GM19467 (cell line): ENCODE measurements at regions not wholly inside any gene's neighbourhood (a gene's known extent, or its start where the extent isn't known, plus 50 kb on each side); places are given as distances from the start of the nearest gene placed in this dataset.
"Not testable (repeated sequence)": the region's sequence is repeated elsewhere in the genome, so short reads cannot be mapped to it uniquely, and the experiment has no call there.

Source experiments
- ATAC-seq: cut with Tn5 transposase; IDR thresholded peaks from one replicate; pipeline ENCODE4 v1.9.1; 2021; ENCODE audit warnings: mild to moderate bottlenecking, moderate library complexity; ENCODE audit not compliant: unreplicated experiment

- no peak for ATAC-seq
Observed at GRCh38 chr6:85360794-85361642, 88.9 kb upstream of the NT5E start.

GRCh38 chr6:85357651-85358050, 92.2 kb upstream of the NT5E start:
- no peak for ATAC-seq

GRCh38 chr6:85356743-85357142, 93.1 kb upstream of the NT5E start:
- ATAC-seq, result not testable (repeated sequence)

GRCh38 chr6:85355816-85356215, 94.1 kb upstream of the NT5E start:
- no peak for ATAC-seq

GRCh38 chr6:85354761-85355618, 94.9 kb upstream of the NT5E start:
- ATAC-seq, result peak; percentile 87

GRCh38 chr6:85353012-85353411, 96.9 kb upstream of the NT5E start:
- no peak for ATAC-seq

- no peak for ATAC-seq
Observed at GRCh38 chr6:85348643-85349042, 101.2 kb upstream of the NT5E start.

- no peak for ATAC-seq
Observed at GRCh38 chr6:85347812-85348211, 102.1 kb upstream of the NT5E start.

- no peak for ATAC-seq
Observed at GRCh38 chr6:85346196-85346595, 103.7 kb upstream of the NT5E start.

- no peak for ATAC-seq
Observed at GRCh38 chr6:85344996-85345395, 104.9 kb upstream of the NT5E start.

GRCh38 chr6:85343428-85343827, 106.5 kb upstream of the NT5E start:
- no peak for ATAC-seq

- ATAC-seq, result no peak
Observed at GRCh38 chr6:85329196-85329595, 120.7 kb upstream of the NT5E start.

- not testable (repeated sequence) for ATAC-seq
Observed at GRCh38 chr6:85325811-85326210, 124.1 kb upstream of the NT5E start.

- peak; percentile 87 for ATAC-seq
Observed at GRCh38 chr6:85323435-85324040, 126.3 kb upstream of the NT5E start.

GRCh38 chr6:85322446-85323105, 127.3 kb upstream of the NT5E start:
- no peak for ATAC-seq

- ATAC-seq, result no peak
Observed at GRCh38 chr6:85321906-85322305, 128.0 kb upstream of the NT5E start.

- ATAC-seq, result no peak
Observed at GRCh38 chr6:85314586-85314985, 135.3 kb upstream of the NT5E start.

GRCh38 chr6:85300581-85300980, 149.3 kb upstream of the NT5E start:
- no peak for ATAC-seq

GRCh38 chr6:85298553-85298952, 151.3 kb upstream of the NT5E start:
- ATAC-seq, result no peak

- ATAC-seq, result no peak
Observed at GRCh38 chr6:85291326-85291725, 158.6 kb upstream of the NT5E start.

GRCh38 chr6:85287654-85288053, 162.2 kb upstream of the NT5E start:
- no peak for ATAC-seq
